ENCODE measurements at regions not wholly inside any gene's neighbourhood (a gene's known extent, or its start where the extent isn't known, plus 50 kb on each side); places are given as distances from the start of the nearest gene placed in this dataset.

- TF ChIP-seq ZFPM2 (CRISPR knock-in tag; IDR thresholded peaks at IDR 0.05) (no peak), ZFP36 (IDR thresholded peaks at IDR 0.05; ENCODE audit: low read depth, low read length, partially characterized antibody) (no peak), ZNF707 (CRISPR knock-in tag; conservative IDR thresholded peaks at IDR 0.05) (no peak), ZZZ3 (IDR thresholded peaks at IDR 0.05) (no peak), CBFA2T2 (conservative IDR thresholded peaks at IDR 0.05) (peak; percentile 48), ZNF23 (CRISPR knock-in tag; IDR thresholded peaks at IDR 0.05) (no peak), SMAD4 (CRISPR knock-in tag; conservative IDR thresholded peaks at IDR 0.05) (peak; percentile 30; the same call in 1 of the 2 replicates), EGR1 (conservative IDR thresholded peaks at IDR 0.05) (0 out of 2 replicates have a peak, but pooled peaks have one; percentile 5), RFX5 (IDR thresholded peaks at IDR 0.05; ENCODE audit: low read depth, low read length) (no peak), STAT6 (CRISPR knock-in tag; IDR thresholded peaks at IDR 0.05) (no peak), ESRRA (IDR thresholded peaks at IDR 0.05; ENCODE audit: borderline replicate concordance, low read depth) (peak; percentile 83), SMAD3 (CRISPR knock-in tag; conservative IDR thresholded peaks at IDR 0.05) (no peak), SREBF2 (CRISPR knock-in tag; IDR thresholded peaks at IDR 0.05) (no peak), ZNF175 (CRISPR knock-in tag; IDR thresholded peaks at IDR 0.05; ENCODE audit: low read depth) (0 out of 2 replicates have a peak, but pooled peaks have one; percentile 22), ZNF766 (CRISPR knock-in tag; conservative IDR thresholded peaks at IDR 0.05) (no peak), SUPT5H (IDR thresholded peaks at IDR 0.05) (no peak), SMARCA4 (IDR thresholded peaks at IDR 0.05) (peak; percentile 14; the same call in 1 of the 2 replicates), HMG20A (CRISPR knock-in tag; conservative IDR thresholded peaks at IDR 0.05) (no peak), AFF4 (CRISPR knock-in tag; IDR thresholded peaks at IDR 0.05) (no peak), DPF2 (IDR thresholded peaks at IDR 0.05) (0 out of 2 replicates have a peak, but pooled peaks have one; percentile 19), ARHGAP35 (IDR thresholded peaks at IDR 0.05; ENCODE audit: partially characterized antibody) (no peak), POLR3A (IDR thresholded peaks at IDR 0.05; ENCODE audit: borderline replicate concordance, extremely low read depth, insufficient read depth, insufficient read length) (no peak), RBM25 (IDR thresholded peaks at IDR 0.05; ENCODE audit: low read depth, low read length, severe bottlenecking) (peak; percentile 5), HNRNPUL1 (IDR thresholded peaks at IDR 0.05; ENCODE audit: low read length) (no peak), CBFA2T3 (IDR thresholded peaks at IDR 0.05) (peak; percentile 74)
Measured at GRCh38 chr10:3838460-3839437, 53.7 kb upstream of the KLF6 start (continued).

All from K562 (cell line).